GM18508 (cell line): ENCODE measurements at regions not wholly inside any gene's neighbourhood (a gene's known extent, or its start where the extent isn't known, plus 50 kb on each side); places are given as distances from the start of the nearest gene placed in this dataset.

Experiments
- ATAC-seq: cut with Tn5 transposase; IDR thresholded peaks from one replicate; pipeline ENCODE4 v1.9.1; 2021; ENCODE audit warnings: moderate number of reproducible peaks; ENCODE audit not compliant: insufficient read depth, unreplicated experiment

GRCh38 chr2:19141234-19142004, 217.0 kb downstream of the OSR1 start:
- no peak for ATAC-seq

GRCh38 chr2:19140463-19141208, 217.8 kb downstream of the OSR1 start:
- ATAC-seq, result no peak

DNA sequence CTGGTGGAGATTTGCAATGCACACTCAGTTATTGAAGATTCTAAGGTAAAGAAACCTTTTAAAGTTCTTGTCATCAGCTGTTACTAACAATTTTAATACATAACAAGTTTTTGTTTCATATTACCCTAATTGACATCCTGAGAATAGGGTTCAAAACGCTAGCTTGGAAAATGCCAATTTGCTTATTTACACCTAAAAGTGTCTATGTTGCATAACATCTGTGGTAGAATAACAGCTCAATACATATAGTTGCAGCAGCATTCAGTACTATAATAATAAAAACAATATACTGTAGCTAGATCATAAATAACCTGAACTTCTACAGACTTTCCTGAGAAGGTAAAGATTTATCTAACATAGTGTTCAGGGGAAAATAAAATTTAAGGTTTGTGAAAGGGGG, 219.0 kb downstream of the OSR1 start:
- no peak for ATAC-seq

DNA sequence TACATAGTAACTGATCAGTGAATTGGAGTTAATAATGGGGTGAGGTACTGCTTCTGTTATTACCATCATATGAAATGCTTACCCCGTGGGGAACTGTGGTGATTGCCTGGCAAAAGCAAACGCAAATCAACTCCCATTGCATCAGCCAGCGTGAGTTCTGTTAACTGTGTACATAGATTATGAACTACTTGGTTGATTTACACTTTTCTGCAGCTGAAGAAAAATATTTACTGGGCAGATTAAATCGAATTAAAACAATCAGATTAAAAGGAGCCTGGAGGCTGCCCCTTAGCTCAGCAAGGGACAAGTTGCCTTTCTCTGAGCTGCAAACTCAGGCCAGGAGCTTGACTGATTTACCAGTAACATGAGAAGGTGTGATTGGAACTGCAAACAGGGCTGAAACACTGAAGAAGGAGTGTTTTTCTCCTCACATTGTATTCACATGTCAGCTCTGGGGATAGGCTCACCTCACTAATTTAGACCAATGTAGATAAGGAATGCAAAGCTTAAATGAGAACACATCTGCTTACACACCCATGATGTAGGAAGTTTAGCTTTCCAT, 220.1 kb downstream of the OSR1 start:
- no peak for ATAC-seq

DNA sequence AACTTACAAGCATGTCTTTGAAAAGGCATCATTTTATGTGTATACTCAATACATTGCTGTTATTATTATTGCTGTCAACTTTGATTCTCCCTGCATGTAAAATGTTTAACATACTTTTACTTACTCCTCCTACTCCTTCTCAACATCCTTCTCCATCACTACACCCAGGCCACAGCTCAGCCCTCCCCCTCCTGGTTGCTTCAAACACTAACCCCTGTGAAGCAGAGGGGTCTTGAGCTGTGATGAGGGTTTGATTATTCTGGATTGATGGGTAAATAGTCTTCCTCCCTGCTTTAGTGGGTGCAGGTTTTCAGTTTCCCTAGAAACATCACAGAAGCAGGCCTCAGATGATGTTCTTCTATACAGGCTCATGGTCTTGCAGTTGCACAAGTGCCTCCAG, 221.0 kb downstream of the OSR1 start:
- ATAC-seq, result no peak

GRCh38 chr2:19132967-19133366, 225.5 kb downstream of the OSR1 start:
- ATAC-seq, result no peak

GRCh38 chr2:19131871-19132270, 226.6 kb downstream of the OSR1 start:
- no peak for ATAC-seq

DNA sequence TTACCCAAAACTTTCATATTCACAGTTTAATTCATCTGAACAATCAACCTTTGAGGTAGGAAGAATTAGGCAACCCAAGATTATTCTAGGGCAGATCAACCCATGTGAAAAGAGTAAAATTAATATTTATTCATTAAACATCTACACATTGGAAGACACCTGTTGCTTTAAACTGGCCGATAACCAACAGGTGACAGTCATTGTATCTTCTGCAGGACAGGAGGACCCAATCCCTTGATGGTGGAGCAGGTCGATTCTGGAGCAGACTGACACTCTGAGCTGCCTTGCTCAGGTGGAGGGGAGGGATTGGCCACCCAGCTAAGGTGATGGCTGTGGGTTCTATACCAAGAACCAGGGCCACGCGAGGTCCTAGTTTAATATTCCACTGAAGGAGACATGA, 230.3 kb downstream of the OSR1 start:
- ATAC-seq, result no peak

DNA sequence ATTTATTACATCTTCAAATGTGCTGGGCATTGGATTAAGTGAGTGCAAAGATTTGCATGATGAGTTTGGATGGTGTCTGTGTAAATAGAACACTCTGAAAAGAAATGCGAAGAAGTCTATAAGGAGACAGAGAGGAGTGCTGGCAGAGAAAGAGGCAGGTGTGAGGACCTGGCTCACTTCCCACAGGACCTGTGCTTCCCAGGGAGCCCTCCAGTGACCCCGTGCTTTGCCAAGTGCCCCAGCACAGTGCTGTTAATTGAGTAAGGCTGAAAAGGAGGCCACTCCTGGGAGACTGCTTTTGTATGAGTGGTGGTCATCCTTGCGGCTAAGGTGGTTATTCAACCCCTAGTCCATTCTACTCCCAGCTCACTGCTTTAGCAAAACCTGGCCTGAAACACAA, 230.8 kb downstream of the OSR1 start:
- ATAC-seq, result no peak

- no peak for ATAC-seq
Observed at GRCh38 chr2:19125901-19126680, 232.3 kb downstream of the OSR1 start.

DNA sequence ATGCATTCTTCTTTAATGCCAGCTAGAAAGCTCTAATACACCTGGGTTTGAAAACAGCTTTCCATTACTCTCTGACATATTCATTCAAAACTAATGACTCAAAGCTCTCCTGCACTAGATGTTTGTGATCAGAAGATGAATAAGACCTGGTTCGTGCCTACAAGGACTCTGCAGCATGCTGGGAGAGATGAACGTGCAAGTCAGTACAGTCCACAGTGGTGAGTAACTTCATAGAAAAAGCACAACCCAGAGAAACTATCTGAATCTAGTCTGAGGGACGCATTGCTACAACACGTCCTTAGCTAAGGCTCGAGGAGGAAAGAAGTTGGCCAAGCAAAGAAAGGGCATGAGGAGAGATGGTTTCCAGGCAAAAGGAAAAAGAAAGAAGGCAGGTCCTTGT, 234.3 kb downstream of the OSR1 start:
- no peak for ATAC-seq

DNA sequence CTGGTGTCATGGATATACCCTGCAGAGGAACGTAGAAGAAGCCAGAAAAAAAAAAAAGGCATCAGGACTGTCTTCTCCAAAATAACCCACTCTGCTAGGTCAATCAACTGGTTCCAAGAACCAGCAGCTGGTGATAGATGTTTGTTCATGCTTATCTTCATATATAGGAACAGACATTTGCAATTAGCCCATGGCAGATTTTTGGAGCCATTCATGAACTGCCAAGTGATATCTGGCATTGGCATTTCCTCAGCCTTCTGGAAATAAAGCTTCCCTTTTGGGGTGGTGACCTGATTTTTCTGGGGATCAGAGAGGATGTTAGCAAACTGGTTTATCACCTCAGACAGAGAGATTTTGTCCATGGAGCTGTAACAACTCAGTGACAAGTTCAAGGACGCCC, 234.9 kb downstream of the OSR1 start:
- no peak for ATAC-seq

DNA sequence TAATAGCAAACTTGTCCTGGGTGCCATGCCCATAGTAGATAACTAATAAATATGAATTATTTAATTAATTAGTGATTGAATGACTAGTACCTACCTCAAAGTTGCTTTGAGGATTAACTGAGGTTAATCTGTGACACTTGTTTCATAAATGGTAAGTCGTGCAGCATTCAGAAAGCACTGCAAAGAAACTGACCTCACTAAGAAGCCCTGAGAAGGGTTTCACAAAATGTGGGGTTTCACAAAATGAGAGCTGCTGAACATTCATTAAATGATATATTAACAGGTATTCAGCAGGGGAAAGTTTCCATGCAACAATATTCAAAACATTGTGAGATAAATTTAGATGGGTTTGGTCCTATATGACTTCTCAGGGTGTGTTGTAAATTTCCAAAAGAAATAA, 236.2 kb downstream of the OSR1 start:
- ATAC-seq, result no peak

DNA sequence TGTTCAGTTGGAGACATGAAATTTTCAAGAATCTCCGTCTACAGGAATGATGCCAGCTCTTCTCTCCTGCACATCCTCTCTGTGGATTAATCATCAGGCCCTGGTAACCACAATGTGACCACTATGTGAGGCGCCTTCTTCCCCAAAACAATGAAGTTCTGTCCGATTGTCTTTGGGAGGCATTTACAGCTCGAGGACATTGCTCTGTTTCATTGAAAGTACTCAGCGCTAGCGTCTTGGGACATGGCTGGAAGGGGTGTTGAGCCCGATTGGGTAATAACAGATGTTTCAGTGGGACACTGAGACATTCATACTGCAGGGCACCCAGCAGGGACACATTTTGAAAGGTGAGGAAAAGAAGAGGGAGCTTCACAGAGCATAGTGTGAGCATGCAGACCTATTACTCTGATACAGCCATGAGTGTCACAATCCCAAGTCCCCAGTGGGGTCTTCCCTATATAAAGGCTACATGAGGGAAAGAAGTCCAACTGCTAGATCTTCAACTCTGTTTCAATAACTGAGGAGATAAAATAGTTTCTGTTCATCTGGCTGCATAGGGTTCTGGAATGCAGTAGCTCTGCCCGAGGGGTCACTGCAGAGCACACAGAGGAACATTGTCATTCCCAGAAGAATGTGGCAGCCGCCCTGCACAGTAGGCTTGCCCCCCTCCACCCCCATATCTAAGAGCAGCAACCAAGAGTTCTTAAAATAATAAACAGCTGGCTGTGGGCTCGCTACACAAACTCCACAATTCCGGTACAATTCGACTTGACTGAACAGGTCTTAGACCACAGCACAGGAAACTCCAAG, 237.3 kb downstream of the OSR1 start:
- ATAC-seq, result no peak

DNA sequence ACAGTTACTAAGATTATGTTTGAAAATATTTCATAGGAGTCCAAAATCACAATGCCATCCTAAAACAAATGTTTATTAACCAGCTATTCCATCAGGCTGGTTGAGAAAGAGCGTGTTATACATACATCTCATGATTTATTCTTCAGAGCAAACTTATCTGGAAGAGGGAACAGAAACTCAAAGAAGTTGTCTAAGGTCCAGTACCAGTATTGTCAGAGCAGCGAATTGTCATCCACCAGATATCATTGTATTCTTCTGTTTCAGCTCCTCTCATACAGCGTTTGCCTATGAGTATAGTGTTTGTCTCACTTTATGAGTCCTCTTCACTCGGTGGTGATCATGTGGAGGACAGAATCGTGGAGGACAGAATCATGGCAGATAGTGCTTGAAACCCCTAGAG, 238.2 kb downstream of the OSR1 start:
- ATAC-seq, result no peak

DNA sequence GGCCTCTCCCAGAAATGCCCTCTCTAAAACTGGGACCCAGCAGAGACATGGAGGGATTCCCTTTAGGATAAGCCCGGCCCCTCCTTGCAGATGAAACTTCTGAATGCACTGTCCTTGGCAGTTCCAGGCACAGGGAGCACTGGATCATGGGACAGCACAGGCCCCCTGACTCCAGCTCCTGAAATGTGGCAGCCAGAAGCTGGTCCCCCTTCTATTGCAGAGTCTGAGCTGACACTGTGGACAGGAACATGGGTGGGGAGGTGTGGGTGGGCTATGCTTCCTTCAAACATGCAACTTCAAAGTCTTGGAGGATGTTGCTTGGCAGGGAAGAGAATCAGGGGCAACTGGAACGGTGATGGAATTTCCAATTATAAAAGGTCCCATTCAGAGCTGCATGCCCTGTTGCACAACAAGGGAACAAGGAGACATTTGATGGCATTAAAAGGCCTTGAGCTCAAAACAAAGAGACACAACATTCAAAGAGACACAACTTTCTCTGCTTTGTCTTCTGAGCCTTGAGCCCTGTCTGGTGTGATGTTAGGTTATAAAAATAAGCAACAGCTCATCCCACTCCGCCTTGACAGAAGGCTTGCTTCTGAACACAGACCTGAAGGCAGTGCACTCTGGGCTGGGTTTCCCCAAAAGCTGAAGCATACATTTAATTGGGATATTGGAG, 239.0 kb downstream of the OSR1 start:
- ATAC-seq, result no peak

DNA sequence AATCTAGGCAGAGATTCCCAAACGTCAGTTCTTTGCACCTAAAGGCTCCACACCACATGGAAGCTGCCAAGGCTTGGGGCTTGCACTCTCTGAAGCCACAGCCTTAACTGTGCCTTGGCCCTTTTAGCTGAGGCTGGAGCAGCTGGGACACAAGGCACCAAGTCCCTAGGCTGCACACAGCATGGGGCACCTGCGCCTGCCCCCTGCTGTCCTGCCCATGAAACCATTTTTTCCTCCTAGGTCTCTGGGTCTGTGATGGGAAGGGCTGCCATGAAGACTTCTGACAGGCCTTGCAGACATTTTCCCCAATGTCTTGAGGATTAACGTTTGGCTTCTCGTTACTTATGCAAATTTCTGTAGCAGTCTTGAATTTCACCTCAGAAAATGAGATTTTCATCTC, 241.5 kb downstream of the OSR1 start:
- no peak for ATAC-seq

GRCh38 chr2:19114754-19115231, 243.6 kb downstream of the OSR1 start:
- ATAC-seq, result no peak

- no peak for ATAC-seq
Observed at GRCh38 chr2:19114126-19114525, 244.3 kb downstream of the OSR1 start.
